GM12892 (cell line): ENCODE measurements at regions not wholly inside any gene's neighbourhood (a gene's known extent, or its start where the extent isn't known, plus 50 kb on each side); places are given as distances from the start of the nearest gene placed in this dataset.

ENCODE experiments used
- DNase-seq: peaks from one replicate; pipeline ENCODE4 v3.0.0; 2011; ENCODE audit not compliant: insufficient read length
- FAIRE-seq: peaks from 2 replicates; lab custom pipeline; 2011; peaks lifted over from hg19 to GRCh38; lab: Jason Lieb, UNC
- POLR2A ChIP-seq: IDR thresholded peaks from 2 replicates; pipeline ENCODE4 v1.6.1; 2011; ENCODE audit warnings: low read depth, low read length, control low read depth
- POLR2AphosphoS5 ChIP-seq: IDR thresholded peaks from 2 replicates; pipeline ENCODE4 v1.6.1; 2011; ENCODE audit warnings: low read depth, low read length, control low read depth
- TAF1 ChIP-seq: IDR thresholded peaks from 2 replicates; pipeline ENCODE4 v1.6.1; 2011; ENCODE audit warnings: low read depth, mild to moderate bottlenecking, control low read depth, low read length, borderline replicate concordance

- DNase-seq (no peak), FAIRE-seq (peak; percentile 38)
- TF ChIP-seq POLR2A (no peak), TAF1 (no peak)
Measured at GRCh38 chrX:42149765-42150164, 226.4 kb upstream of the CASK start.

- TF ChIP-seq TAF1 (no peak), POLR2A (no peak), POLR2AphosphoS5 (no peak)
- DNase-seq (no peak), FAIRE-seq (no peak)
Measured at GRCh38 chrX:42149281-42149680, 225.9 kb upstream of the CASK start.

- FAIRE-seq, result no peak
- DNase-seq, result no peak
- TF ChIP-seq TAF1 (no peak), POLR2AphosphoS5 (no peak), POLR2A (no peak)
Measured at GRCh38 chrX:42143866-42144592, 220.7 kb upstream of the CASK start.

GRCh38 chrX:42140320-42140719 is 217.0 kb upstream of the CASK start:
- no peak for DNase-seq
- no peak for FAIRE-seq
- no peak for TF ChIP-seq POLR2AphosphoS5
- no peak for TF ChIP-seq TAF1
- TF ChIP-seq POLR2A, result no peak

- FAIRE-seq, result no peak
- no peak for DNase-seq
- no peak for TF ChIP-seq POLR2A
- no peak for TF ChIP-seq TAF1
Measured at GRCh38 chrX:42135583-42136228, 212.4 kb upstream of the CASK start.

GRCh38 chrX:42131856-42132255 is 208.5 kb upstream of the CASK start:
- FAIRE-seq, result no peak
- TF ChIP-seq POLR2A, result no peak
- no peak for TF ChIP-seq POLR2AphosphoS5
- no peak for TF ChIP-seq TAF1
- DNase-seq, result no peak

GRCh38 chrX:42129022-42129940 is 205.9 kb upstream of the CASK start:
- FAIRE-seq (peak; percentile 70), DNase-seq (no peak)
- no peak for TF ChIP-seq TAF1
- no peak for TF ChIP-seq POLR2A
- no peak for TF ChIP-seq POLR2AphosphoS5

GRCh38 chrX:42128587-42128986 is 205.2 kb upstream of the CASK start:
- DNase-seq (no peak), FAIRE-seq (no peak)
- TF ChIP-seq TAF1 (no peak), POLR2A (no peak), POLR2AphosphoS5 (no peak)

GRCh38 chrX:42128020-42128419 is 204.7 kb upstream of the CASK start:
- TF ChIP-seq POLR2AphosphoS5, result no peak
- no peak for TF ChIP-seq TAF1
- no peak for TF ChIP-seq POLR2A
- DNase-seq (no peak), FAIRE-seq (peak; percentile 17)

GRCh38 chrX:42127563-42127962 is 204.2 kb upstream of the CASK start:
- TF ChIP-seq POLR2AphosphoS5 (no peak), POLR2A (no peak), TAF1 (no peak)

GRCh38 chrX:42123369-42123768 is 200.0 kb upstream of the CASK start:
- no peak for DNase-seq
- TF ChIP-seq POLR2AphosphoS5, result no peak
- TF ChIP-seq POLR2A, result no peak
- TF ChIP-seq TAF1, result no peak
- FAIRE-seq, result no peak

More at GRCh38 chrX:42127563-42127962, 204.2 kb upstream of the CASK start:
- DNase-seq (no peak), FAIRE-seq (no peak)
